Dermis blood vessel endothelial cell (primary cell): ENCODE measurements at regions not wholly inside any gene's neighbourhood (a gene's known extent, or its start where the extent isn't known, plus 50 kb on each side); places are given as distances from the start of the nearest gene placed in this dataset.

Source experiments
- DNase-seq: peaks from one replicate; pipeline ENCODE4 v3.0.0; 2010

- no peak for DNase-seq
These were observed 287.4 kb downstream of the RBM43 start for GRCh38 chr2:150974234-150974633.

DNA sequence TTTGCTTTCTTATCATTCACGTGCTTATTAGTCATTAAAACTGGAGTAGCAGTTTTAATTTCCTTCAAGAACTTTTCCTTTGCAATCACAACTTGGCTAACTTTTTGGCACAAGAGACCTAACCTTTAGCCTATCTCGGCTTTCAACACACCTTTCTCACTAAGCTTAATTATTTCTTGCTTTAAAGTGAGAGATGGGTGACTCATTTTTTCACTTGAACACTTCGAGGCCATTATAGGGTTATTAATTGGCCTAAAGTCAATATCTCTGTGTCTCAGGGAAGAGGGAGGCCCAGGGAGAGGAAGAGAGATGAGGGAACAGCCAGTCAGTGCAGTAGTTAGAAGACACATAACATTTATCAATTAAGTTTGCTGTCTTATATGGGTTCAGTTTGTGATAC lies 289.8 kb downstream of the RBM43 start:
- no peak for DNase-seq

- no peak for DNase-seq
These were observed 298.3 kb downstream of the RBM43 start for GRCh38 chr2:150963336-150963735.

DNA sequence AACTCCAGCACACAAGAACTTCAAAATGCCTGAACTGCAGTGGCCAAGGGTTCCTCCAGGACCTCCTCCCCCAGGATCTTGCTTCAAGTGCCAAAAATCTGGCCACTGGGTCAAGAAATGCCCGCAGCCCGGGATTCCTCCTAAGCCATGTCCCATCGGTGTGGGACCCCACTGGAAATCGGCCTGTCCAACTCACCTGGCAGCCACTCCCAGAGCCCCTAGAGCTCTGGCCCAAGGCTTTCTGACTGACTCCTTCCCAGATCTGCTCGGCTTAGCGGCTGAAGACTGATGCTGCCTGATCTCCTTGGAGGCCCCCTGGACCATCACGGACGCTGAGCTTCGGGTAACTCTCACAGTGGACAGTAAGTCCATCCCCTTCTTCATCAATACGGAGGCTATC lies 306.4 kb downstream of the RBM43 start:
- DNase-seq, result no peak

- no peak for DNase-seq
These were observed 314.8 kb downstream of the RBM43 start for GRCh38 chr2:150946831-150947230.

- no peak for DNase-seq
These were observed 317.3 kb downstream of the RBM43 start for GRCh38 chr2:150944315-150944714.

DNA sequence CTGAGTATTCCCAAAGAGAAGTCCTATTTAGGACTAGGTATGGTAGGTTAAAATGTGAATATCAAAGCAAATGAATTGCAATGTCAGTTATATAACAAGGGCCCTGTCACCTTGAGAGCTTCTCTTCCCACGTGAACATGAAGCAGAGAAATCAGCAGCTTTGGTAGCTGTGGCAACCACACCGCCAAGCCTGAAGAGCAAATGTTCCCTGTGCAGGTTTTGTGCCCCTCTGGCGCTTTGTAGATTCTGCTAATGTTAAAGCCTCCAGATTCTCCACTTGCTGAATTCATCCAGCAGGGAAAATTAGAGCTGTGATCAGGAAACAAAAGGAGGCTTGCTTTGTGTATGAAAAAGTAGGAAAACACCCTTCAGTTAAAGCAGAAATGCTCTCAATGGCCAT lies 322.6 kb downstream of the RBM43 start:
- no peak for DNase-seq

- no peak for DNase-seq
These were observed 323.1 kb downstream of the RBM43 start for GRCh38 chr2:150938527-150938926.

DNA sequence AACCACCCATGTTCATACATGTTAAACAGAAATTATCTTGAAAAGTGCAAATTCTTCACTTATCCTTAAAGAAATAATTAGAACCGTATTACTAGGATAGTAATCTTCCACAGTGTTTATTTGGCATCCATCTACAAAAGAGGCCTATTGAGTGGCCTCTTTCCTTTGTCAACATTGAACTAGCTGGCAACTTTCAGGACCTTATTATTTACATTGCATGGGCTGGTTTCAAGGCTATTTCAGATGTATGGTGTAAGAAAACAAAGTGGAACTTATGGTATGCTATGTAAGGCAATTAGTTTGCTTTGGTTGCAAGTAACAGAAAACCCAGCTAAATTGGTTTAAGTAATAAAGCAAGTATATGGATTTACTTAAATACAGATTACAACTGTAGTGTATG lies 324.6 kb downstream of the RBM43 start:
- DNase-seq, result no peak

DNA sequence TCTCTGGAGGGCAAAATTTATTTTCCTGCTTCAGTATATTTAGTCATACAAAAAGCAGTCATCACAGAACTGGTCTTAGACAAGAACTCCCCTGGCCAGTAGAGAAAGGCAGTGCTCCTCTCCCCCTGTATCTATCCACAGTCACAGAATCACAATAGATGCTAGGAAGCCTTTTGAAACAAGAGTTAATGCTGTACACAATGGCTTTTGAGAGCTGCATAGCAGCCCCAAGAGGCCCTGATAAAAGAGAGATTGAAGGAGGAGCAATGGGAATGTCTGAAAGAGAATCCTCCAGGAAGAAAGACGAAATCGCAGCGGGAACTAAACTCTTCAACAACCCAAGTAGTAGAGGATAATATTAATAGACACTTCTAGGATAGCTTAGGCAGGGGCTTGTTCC lies 330.2 kb downstream of the RBM43 start:
- DNase-seq, result no peak

DNA sequence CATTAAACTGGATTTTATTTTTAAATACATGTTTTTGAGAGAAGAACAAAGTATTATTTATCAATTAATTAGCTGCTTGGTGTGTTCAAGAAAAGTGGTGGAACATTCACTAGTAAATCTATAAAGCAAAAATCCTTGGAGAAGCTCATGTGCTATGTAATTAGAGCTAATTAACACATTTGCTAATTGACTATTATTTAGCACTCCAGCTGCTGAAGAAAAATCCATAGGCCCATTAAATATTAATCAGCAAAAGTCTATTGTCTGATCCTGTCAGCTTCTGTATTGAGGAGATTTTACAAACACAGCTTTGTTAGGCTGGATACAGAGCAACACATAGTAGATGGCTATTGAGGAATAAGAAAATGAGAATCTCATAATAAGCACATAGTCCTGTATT lies 336.1 kb downstream of the RBM43 start:
- no peak for DNase-seq

- no peak for DNase-seq
These were observed 336.8 kb downstream of the RBM43 start for GRCh38 chr2:150924878-150925277.

- no peak for DNase-seq
These were observed 341.8 kb downstream of the RBM43 start for GRCh38 chr2:150919901-150920300.

- no peak for DNase-seq
These were observed 343.5 kb downstream of the RBM43 start for GRCh38 chr2:150917961-150918713.

- no peak for DNase-seq
These were observed 344.9 kb downstream of the RBM43 start for GRCh38 chr2:150916467-150917396.

GRCh38 chr2:150911766-150912280 lies 349.8 kb downstream of the RBM43 start:
- DNase-seq, result no peak

DNA sequence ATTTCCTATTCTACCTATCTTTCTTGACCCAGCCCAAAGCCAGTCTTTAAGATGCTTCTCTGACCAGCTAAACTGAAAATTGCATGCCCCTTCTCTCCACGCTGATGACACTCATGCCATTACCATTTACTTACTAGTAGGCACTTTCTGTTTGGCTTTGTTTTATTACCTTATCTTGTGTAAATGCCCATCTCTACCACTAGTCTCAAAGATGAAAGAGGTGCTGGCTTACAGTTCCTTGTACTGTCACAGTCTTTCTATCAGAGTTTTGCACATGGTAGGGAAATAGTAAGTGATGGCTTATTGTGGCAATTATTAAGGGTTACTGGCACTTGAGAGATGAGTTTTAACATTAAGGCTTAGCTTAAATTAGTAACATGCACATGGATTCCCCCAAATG lies 352.1 kb downstream of the RBM43 start:
- DNase-seq, result no peak

GRCh38 chr2:150909090-150909489 lies 352.6 kb downstream of the RBM43 start:
- DNase-seq, result no peak

GRCh38 chr2:150907466-150907865 lies 354.2 kb downstream of the RBM43 start:
- no peak for DNase-seq

GRCh38 chr2:150903461-150903860 lies 358.2 kb downstream of the RBM43 start:
- DNase-seq, result no peak

- DNase-seq, result no peak
These were observed 358.6 kb downstream of the RBM43 start for GRCh38 chr2:150903055-150903454.

- DNase-seq, result no peak
These were observed 360.8 kb downstream of the RBM43 start for GRCh38 chr2:150900913-150901312.

- no peak for DNase-seq
These were observed 365.7 kb downstream of the RBM43 start for GRCh38 chr2:150895968-150896367.

- DNase-seq, result no peak
These were observed 372.5 kb downstream of the RBM43 start for GRCh38 chr2:150889141-150889540.
